GM18873 (cell line): ENCODE measurements at regions not wholly inside any gene's neighbourhood (a gene's known extent, or its start where the extent isn't known, plus 50 kb on each side); places are given as distances from the start of the nearest gene placed in this dataset.
"Not testable (repeated sequence)": the region's sequence is repeated elsewhere in the genome, so short reads cannot be mapped to it uniquely, and the experiment has no call there.

Source experiments
- ATAC-seq: cut with Tn5 transposase; IDR thresholded peaks from one replicate; pipeline ENCODE4 v1.9.1; 2021; ENCODE audit warnings: mild to moderate bottlenecking, moderate library complexity, moderate number of reproducible peaks; ENCODE audit not compliant: unreplicated experiment, low FRiP score

- ATAC-seq = no peak
Observed at GRCh38 chr6:139529420-139529819, 155.0 kb upstream of the CITED2 start.

- ATAC-seq = no peak
Observed at GRCh38 chr6:139528471-139528870, 154.0 kb upstream of the CITED2 start.

- ATAC-seq = no peak
Observed at GRCh38 chr6:139525415-139525814, 151.0 kb upstream of the CITED2 start.

GRCh38 chr6:139523986-139524385 lies 149.5 kb upstream of the CITED2 start:
- no peak for ATAC-seq

- no peak for ATAC-seq
Observed at GRCh38 chr6:139522511-139523220, 148.2 kb upstream of the CITED2 start.

- ATAC-seq = no peak
Observed at GRCh38 chr6:139521338-139521737, 146.9 kb upstream of the CITED2 start.

- ATAC-seq = no peak
Observed at GRCh38 chr6:139520321-139520768, 145.9 kb upstream of the CITED2 start.

- ATAC-seq = no peak
Observed at GRCh38 chr6:139519571-139520031, 145.2 kb upstream of the CITED2 start.

GRCh38 chr6:139519097-139519496 lies 144.6 kb upstream of the CITED2 start:
- ATAC-seq = no peak

- ATAC-seq = no peak
Observed at GRCh38 chr6:139518556-139519091, 144.2 kb upstream of the CITED2 start.

GRCh38 chr6:139517998-139518555 lies 143.6 kb upstream of the CITED2 start:
- ATAC-seq = not testable (repeated sequence)

- no peak for ATAC-seq
Observed at GRCh38 chr6:139515511-139515910, 141.1 kb upstream of the CITED2 start.

GRCh38 chr6:139514819-139515218 lies 140.4 kb upstream of the CITED2 start:
- ATAC-seq = no peak

GRCh38 chr6:139510040-139510790 lies 135.8 kb upstream of the CITED2 start:
- no peak for ATAC-seq

- no peak for ATAC-seq
Observed at GRCh38 chr6:139509167-139509566, 134.7 kb upstream of the CITED2 start.

- ATAC-seq = no peak
Observed at GRCh38 chr6:139508576-139508975, 134.1 kb upstream of the CITED2 start.

GRCh38 chr6:139508023-139508422 lies 133.6 kb upstream of the CITED2 start:
- ATAC-seq = no peak

GRCh38 chr6:139500977-139501376 lies 126.5 kb upstream of the CITED2 start:
- no peak for ATAC-seq

- no peak for ATAC-seq
Observed at GRCh38 chr6:139498715-139499114, 124.3 kb upstream of the CITED2 start.

- ATAC-seq = no peak
Observed at GRCh38 chr6:139497345-139497961, 123.0 kb upstream of the CITED2 start.
